RWPE2 (cell line): ENCODE measurements at regions not wholly inside any gene's neighbourhood (a gene's known extent, or its start where the extent isn't known, plus 50 kb on each side); places are given as distances from the start of the nearest gene placed in this dataset.
A peak's percentile ranks its signal among the peaks of the same experiment; 100 is the strongest.

Experiments used
- ATAC-seq: fragments of 200-7000 bp; cut with Tn5 transposase; 3 replicates; pipeline ENCODE4 v1.9.1; 2021; ENCODE audit warnings: low read depth
- DNase-seq: peaks from one replicate; pipeline ENCODE4 v3.0.0-alpha.2; 2020; ENCODE audit warnings: low spot score
- H3K27ac ChIP-seq: fragments of 450-650 bp; 2 replicates; pipeline ENCODE4 v1.5.1; 2017; ENCODE audit warnings: mild to moderate bottlenecking; ENCODE audit not compliant: poor library complexity, severe bottlenecking
- H3K27me3 ChIP-seq: fragments of 250-450 bp; sonication (Bioruptor Pico); 2 replicates; pipeline ENCODE4 v1.5.1; 2021; ENCODE audit warnings: mild to moderate bottlenecking, moderate library complexity; ENCODE audit not compliant: insufficient read depth, poor library complexity, severe bottlenecking
- H3K36me3 ChIP-seq: fragments of 250-450 bp; sonication (Bioruptor Pico); 2 replicates; pipeline ENCODE4 v1.5.1; 2020; ENCODE audit warnings: low read depth, mild to moderate bottlenecking, moderate library complexity
- H3K4me1 ChIP-seq: fragments of 250-450 bp; sonication (Bioruptor Pico); 2 replicates; pipeline ENCODE4 v1.5.1; 2021; ENCODE audit warnings: mild to moderate bottlenecking, moderate library complexity; ENCODE audit not compliant: insufficient read depth, poor library complexity, severe bottlenecking
- H3K4me3 ChIP-seq: fragments of 250-450 bp; sonication (Bioruptor Pico); 2 replicates; pipeline ENCODE4 v1.5.1; 2021; ENCODE audit warnings: mild to moderate bottlenecking, moderate library complexity; ENCODE audit not compliant: severe bottlenecking
- H3K9me3 ChIP-seq: fragments of 250-450 bp; sonication (Bioruptor Pico); 2 replicates; pipeline ENCODE4 v1.5.1; 2021; ENCODE audit warnings: mild to moderate bottlenecking, moderate library complexity; ENCODE audit not compliant: severe bottlenecking
- TF ChIP-seq, protein P1 (sequence below): fragments of 450-650 bp; IDR thresholded peaks from one replicate; pipeline ENCODE4 v1.5.1; 2017; ENCODE audit warnings: mild to moderate bottlenecking, moderate library complexity; ENCODE audit not compliant: poor library complexity, severe bottlenecking

GRCh38 chr5:54667136-54667535 is 149.6 kb downstream of the SNX18 start:
- TF ChIP-seq, protein P1, sequence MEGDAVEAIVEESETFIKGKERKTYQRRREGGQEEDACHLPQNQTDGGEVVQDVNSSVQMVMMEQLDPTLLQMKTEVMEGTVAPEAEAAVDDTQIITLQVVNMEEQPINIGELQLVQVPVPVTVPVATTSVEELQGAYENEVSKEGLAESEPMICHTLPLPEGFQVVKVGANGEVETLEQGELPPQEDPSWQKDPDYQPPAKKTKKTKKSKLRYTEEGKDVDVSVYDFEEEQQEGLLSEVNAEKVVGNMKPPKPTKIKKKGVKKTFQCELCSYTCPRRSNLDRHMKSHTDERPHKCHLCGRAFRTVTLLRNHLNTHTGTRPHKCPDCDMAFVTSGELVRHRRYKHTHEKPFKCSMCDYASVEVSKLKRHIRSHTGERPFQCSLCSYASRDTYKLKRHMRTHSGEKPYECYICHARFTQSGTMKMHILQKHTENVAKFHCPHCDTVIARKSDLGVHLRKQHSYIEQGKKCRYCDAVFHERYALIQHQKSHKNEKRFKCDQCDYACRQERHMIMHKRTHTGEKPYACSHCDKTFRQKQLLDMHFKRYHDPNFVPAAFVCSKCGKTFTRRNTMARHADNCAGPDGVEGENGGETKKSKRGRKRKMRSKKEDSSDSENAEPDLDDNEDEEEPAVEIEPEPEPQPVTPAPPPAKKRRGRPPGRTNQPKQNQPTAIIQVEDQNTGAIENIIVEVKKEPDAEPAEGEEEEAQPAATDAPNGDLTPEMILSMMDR, result no peak
- H3K4me1 ChIP-seq, result peaks cover 16% of the 10 kb centered on the region
- H3K9me3 ChIP-seq, result no peaks in the 10 kb centered on the region
- DNase-seq (no peak), ATAC-seq (no peak)
- H3K27ac ChIP-seq, result no peak overlapping the region
- H3K36me3 ChIP-seq, result no peaks in the 10 kb centered on the region
- H3K27me3 ChIP-seq, result no peaks in the 10 kb centered on the region
- no peak overlapping the region for H3K4me3 ChIP-seq

DNA sequence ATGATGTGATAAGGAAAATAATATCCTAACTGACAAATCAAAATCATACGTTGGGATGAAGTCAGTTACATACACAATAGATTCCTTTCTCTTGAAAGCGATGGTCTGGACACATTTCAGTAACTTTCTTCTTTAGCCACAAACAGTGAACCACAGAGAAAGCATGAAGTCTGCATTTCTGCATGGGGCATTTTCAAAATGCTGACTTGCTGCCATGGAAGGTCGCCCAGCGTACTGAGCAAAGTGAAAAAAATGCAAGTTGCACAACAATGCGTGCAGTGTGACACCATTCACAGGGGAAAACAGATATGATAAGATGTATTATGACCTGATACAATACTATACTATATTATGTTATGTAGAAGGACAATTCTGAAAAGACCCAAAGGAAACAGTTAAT is 146.3 kb downstream of the SNX18 start:
- DNase-seq, result no peak
- no peak overlapping the region for H3K4me3 ChIP-seq

GRCh38 chr5:54661111-54661510 is 143.6 kb downstream of the SNX18 start:
- TF ChIP-seq, protein P1, result no peak
- ATAC-seq, result no peak
- Histone ChIP-seq H3K9me3 (no peaks in the 10 kb centered on the region), H3K4me3 (no peak overlapping the region), H3K27ac (no peak overlapping the region), H3K27me3 (no peaks in the 10 kb centered on the region), H3K4me1 (peaks cover 9% of the 10 kb centered on the region), H3K36me3 (no peaks in the 10 kb centered on the region)
- no peak for DNase-seq

More for the DNA sequence above, 146.3 kb downstream of the SNX18 start:
- Histone ChIP-seq H3K27me3 (no peaks in the 10 kb centered on the region), H3K9me3 (no peaks in the 10 kb centered on the region), H3K4me1 (peaks cover 4% of the 10 kb centered on the region), H3K36me3 (no peaks in the 10 kb centered on the region), H3K27ac (no peak overlapping the region)
- peak; percentile 80 for ATAC-seq
- TF ChIP-seq, protein P1, result no peak

GRCh38 chr5:54659700-54660131 is 142.2 kb downstream of the SNX18 start:
- Histone ChIP-seq H3K36me3 (no peaks in the 10 kb centered on the region), H3K4me1 (peaks cover 9% of the 10 kb centered on the region), H3K27ac (no peak overlapping the region), H3K4me3 (no peak overlapping the region), H3K27me3 (no peaks in the 10 kb centered on the region), H3K9me3 (no peaks in the 10 kb centered on the region)
- ATAC-seq, result no peak
- TF ChIP-seq, protein P1, result no peak
- no peak for DNase-seq

DNA sequence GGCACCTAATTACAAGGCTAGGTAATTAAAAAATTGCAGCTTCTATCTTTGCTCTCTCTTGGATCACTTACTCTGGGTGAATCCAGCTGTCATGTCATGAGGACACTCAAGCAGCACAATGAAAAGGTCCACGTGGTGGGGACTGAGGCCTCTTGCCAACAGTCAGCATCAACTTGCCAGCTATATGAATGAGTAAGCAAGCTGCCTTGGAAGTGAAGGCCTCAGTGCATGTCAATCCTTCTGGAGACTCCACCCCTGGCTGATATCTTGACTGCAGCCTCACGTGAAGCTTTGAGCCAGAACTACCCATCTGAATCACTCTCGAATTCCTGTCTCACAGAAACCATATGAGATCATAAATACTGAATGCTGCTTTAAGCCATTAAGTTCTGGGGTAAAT is 140.5 kb downstream of the SNX18 start:
- Histone ChIP-seq H3K36me3 (no peaks in the 10 kb centered on the region), H3K27me3 (no peaks in the 10 kb centered on the region), H3K27ac (no peak overlapping the region), H3K4me3 (no peak overlapping the region), H3K9me3 (no peaks in the 10 kb centered on the region), H3K4me1 (peaks cover 5% of the 10 kb centered on the region)
- DNase-seq (peak; percentile 72), ATAC-seq (peak; percentile 99)
- TF ChIP-seq, protein P1, result no peak
